ENCODE measurements at regions not wholly inside any gene's neighbourhood (a gene's known extent, or its start where the extent isn't known, plus 50 kb on each side); places are given as distances from the start of the nearest gene placed in this dataset.

GRCh38 chr6:14858808-14859207 is 387.1 kb upstream of the JARID2 start:
- DNase-seq (ENCODE audit: low read depth) = no peak

- no peak for DNase-seq (ENCODE audit: low read depth)
Observed at GRCh38 chr6:14860774-14861173, 385.1 kb upstream of the JARID2 start.

DNA sequence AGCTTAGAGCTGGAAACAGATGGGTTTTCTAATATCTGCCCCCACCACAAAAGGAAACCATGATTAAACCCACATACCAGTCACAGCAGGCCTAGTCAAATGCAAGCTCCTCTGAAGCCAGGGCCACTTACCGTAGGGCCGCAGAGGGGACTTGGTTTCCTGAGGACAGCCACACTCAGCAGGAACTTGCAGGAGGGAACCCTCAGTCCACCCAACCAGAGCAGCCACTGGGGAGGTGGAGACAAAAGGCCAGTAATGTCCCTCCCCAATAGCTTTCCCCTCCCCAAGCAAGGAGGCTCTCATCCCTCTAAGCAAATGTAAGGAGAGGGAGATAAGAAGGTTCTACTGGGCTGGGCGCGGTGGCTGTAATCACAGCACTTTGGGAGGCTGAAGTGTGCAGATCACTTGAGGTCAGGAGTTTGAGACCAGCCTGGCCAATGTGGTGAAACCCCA is 384.4 kb upstream of the JARID2 start:
- no peak for DNase-seq (ENCODE audit: low read depth)

- no peak for DNase-seq (ENCODE audit: low read depth)
Observed at GRCh38 chr6:14862845-14863244, 383.0 kb upstream of the JARID2 start.

DNA sequence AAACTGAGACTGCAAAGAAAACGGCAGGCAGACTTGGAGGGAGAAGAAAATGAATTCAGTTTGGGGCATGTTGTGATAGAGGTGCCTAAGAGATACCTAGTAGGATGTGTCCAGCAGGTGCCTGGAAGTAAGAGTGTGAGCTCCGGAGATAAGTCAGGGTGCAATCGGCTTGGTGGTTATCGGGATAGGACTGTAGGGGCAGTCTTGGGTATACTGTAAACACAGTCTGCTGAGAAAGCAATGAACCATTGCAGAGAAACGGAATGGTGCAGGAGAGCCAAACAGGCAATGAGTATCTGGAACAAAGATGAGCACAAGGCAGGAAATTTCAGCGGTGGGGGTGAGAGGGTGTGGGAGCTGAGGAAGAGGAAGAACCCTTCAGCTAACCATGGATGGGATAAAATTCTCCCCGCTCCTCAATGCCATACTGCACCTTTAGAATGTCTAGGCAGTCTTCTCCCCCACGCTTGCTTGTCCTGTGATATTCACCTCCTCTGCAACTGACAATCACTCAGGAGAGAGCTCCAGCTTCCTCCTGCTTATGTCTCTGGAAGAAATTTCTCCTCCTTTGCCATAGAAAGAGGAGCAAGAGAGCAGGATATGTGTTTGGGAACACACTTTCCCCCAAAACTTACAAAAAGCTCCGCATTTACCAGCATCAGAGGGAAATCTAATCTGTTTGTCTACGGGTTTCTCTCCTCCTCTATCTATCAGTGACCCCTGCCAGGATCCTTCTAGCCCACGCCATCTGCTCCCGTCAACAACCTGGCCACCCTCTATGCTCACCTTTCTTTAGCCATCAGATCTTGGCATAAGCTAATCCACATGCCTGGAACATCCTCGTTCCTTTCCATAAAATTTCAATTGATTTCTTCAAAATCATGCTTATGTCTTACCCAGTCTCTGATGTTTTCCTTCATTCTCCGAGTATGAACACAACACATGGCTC is 381.7 kb upstream of the JARID2 start:
- no peak for DNase-seq (ENCODE audit: low read depth)

- DNase-seq (ENCODE audit: low read depth) = no peak
Observed at GRCh38 chr6:14865531-14866100, 380.3 kb upstream of the JARID2 start.

GRCh38 chr6:14867802-14868201 is 378.1 kb upstream of the JARID2 start:
- no peak for DNase-seq (ENCODE audit: low read depth)

DNA sequence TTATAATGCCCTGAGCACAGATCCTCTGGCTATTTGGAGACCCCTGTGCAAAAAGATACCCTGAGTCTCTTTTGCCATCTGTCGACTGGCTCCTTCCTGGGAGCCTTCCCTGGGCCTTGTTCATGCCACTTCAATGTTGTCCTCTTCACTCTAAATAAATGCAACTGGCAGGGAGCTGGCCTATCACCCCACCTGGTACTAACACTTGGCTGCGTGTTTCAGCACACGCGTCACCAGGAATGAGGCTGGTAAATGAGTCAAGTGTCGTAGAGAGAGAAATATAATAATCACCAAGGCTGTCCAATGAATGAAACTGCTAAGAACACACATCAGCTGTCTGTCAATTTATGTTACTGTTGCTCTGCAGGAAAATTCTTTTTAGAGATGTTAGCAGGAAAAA is 374.6 kb upstream of the JARID2 start:
- DNase-seq (ENCODE audit: low read depth) = peak; percentile 90

DNA sequence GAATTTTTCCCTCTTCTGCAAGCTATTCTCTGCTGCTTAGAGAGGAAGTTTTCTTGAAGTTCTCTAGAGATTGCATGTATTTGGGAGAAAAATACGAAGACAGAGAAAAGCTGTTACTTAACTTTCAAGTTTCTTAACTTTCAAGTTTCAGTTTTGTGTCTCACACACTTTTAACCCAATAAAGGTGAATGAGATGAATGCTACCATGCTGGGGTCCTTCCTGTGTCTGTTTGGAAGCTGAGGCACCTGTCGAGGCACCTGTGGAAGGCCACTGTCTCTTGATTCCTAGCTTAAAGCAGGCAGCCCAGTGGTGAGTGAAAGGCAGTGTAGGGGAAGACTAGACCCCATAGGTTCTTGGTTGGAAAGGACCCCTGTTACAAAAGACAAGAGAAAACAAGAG is 372.8 kb upstream of the JARID2 start:
- DNase-seq (ENCODE audit: low read depth) = no peak

DNA sequence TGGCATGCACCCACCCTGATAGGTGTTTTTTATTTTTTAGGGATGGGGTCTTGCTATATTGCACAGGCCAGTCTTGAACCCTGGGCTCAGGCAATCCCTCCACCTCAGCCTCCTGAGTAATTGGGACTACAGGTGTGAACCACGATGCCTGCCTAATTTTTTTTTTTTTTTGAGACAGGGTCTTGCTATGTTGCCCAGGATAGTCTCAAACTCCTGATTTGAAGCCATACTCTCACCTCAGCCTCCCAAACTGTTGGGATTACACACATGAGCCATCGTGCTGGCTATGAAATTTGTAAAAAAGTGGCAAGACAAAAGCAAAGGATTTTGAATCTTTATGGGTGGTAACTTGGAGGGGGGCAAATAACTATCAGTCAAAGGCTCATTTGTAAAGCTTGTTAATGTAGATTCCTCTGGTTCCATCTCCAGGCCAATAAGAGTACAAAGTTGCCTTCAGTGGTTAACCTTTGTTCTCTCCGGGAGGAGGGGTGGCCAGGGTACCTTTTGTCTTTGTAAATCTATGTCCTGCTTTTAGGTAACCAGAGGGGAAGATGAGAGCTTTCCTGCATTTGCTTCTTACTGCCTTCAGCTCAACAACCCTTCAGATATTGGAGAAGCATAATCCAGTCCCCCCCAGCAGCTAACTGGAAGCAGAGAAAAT is 372.0 kb upstream of the JARID2 start:
- DNase-seq (ENCODE audit: low read depth) = no peak

GRCh38 chr6:14874975-14875480 is 370.8 kb upstream of the JARID2 start:
- DNase-seq (ENCODE audit: low read depth) = no peak

GRCh38 chr6:14875481-14876063 is 370.3 kb upstream of the JARID2 start:
- DNase-seq (ENCODE audit: low read depth) = no peak

DNA sequence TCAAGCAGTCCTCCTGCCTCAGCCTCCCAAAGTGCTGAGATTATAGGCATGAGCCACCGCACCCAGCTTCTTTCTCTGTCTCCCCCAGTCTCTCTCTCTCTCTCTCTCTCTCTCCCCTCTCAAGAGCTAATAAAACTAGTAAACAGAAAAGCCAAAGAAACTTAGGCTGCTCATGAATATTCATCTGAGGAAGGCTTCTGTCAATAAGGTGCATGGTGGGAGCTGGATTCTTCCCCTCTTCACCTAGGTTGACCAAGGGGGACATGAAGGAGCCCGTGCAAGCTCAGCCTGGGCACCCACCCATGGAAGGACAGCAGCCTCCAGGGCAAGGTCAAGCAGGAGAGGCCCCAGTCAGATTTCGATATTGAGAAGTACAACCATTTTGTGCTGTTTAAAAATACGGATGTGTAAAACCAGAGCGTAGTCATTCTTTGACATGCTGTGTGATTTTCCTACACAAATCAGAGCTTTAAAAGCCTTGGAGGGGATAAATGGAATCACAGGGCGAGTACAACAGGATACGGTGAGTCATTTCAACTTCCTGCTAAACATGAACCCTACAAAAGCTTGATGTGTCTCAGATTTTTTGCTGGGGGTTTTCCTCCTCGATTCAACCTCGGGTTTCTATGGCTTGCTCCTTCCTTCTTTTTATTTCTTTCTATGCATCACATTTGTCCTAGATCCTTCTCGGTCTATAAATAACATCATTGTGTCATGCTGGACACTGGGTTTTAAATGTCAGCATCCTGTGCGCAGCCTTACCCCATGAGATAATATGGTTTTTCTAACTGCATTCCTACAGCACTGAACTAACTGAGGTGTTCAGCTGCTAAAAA is 368.9 kb upstream of the JARID2 start:
- peak; percentile 82 for DNase-seq (ENCODE audit: low read depth)

- DNase-seq (ENCODE audit: low read depth) = peak; percentile 62
Observed at GRCh38 chr6:14877758-14878157, 368.1 kb upstream of the JARID2 start.

DNA sequence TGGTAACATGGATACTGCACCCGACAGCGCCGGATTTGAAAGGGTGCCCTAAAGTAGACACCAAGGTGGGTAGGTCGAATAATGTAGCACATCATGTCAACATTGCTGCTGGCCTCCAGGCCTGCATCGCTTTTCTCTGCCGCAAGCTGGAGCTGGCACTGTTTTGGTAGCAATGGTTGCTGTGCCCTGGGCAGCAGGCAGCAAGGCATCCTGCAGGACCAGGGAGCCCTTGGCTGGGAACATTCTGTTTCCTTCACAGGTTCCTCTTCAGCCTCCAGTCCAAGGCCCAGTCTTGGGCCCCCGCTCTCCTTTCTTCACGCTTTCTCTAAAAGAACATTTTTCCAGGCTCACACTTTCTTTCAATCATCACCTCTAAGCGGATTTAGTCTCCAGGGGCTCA is 365.8 kb upstream of the JARID2 start:
- DNase-seq (ENCODE audit: low read depth) = no peak

- no peak for DNase-seq (ENCODE audit: low read depth)
Observed at GRCh38 chr6:14880677-14881076, 365.2 kb upstream of the JARID2 start.

DNA sequence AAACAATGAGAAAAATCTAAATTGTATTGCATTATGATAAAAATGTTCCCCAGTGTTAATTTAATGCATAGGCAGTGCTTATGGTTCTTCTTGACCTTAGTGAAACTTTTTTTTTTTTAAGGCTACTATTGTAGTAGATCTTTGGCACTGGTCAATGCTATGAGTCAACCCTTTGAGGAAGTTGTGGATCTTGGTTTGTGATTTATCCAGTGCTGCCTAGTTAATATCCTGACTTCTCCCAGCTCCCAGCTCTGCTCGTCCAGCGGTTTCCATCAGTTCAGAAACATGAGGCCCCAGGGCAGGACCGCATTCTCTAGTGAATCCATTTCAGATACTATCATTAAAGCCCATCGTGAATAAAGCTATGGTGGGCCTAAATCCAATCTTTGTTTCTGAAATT is 364.5 kb upstream of the JARID2 start:
- peak; percentile 55 for DNase-seq (ENCODE audit: low read depth)

GRCh38 chr6:14882394-14883026 is 363.4 kb upstream of the JARID2 start:
- peak; percentile 86 for DNase-seq (ENCODE audit: low read depth)

DNA sequence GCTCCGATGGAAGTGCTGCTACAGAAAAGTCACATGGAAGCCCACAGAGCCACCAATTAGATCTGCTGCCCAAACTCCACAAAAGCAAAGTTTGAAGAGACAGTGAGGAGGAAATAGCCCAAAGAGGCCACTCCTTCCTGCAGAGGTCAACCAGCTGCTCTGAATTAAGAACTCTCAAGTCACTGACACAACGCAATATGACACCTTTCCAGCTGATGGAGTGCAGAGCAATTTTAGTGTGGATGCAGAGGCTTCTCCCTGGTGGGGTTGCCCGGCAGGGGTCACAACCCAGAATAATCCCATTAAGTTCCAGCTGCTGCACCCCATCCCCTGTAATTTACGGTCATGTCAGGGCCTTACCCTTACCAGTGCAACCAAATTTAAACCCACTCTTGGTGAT is 361.9 kb upstream of the JARID2 start:
- peak; percentile 74 for DNase-seq (ENCODE audit: low read depth)

DNA sequence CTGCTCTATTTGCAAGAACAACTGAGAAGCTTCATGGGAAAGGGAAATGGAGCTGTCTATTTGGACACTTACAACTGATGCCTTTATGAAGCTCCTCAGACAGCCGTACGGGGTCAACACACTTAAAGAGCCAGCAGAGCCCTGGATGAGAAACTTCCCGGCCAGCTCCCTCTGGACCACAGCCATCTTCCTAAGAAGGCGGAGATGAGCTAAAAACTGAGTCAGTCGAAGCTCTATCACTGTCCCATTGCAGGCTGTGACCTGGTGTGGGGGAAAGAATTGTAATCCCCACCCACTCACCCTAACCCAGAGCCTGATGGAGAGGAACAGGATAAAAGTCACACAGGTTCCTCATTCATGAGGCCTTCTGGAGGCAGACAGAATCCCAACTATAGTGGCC is 360.4 kb upstream of the JARID2 start:
- DNase-seq (ENCODE audit: low read depth) = no peak

Data from myocyte (in vitro differentiated cells).